OCI-LY7 (cell line): ENCODE measurements at regions not wholly inside any gene's neighbourhood (a gene's known extent, or its start where the extent isn't known, plus 50 kb on each side); places are given as distances from the start of the nearest gene placed in this dataset.

Experiments
- BruUV-seq: library from RNA; stranded (reverse); fragments of 400-500 nt; replicated peaks from 2 replicates; lab custom pipeline; 2021; lab: Mats Ljungman, UMichigan
- CTCF ChIA-PET: fragments of 300-600 bp; sonication (Branson Sonifier 250); formaldehyde crosslinking; loops from one replicate; lab custom pipeline; 2022; ENCODE audit warnings: antibody characterized with exemption; ENCODE audit not compliant: unreplicated experiment; lab: Charles Lee
- POLR2A ChIA-PET: fragments of 300-600 bp; sonication (Branson Sonifier 250); formaldehyde crosslinking; loops from one replicate; lab custom pipeline; 2022; ENCODE audit warnings: antibody characterized with exemption; lab: Charles Lee
- DNase-seq: peaks from one replicate; pipeline ENCODE4 v3.0.0-alpha.2; 2015; ENCODE audit warnings: low spot score
- H2AFZ ChIP-seq: fragments of 200-600 bp; sonication (generic), shearing (Covaris generic); 2 replicates; pipeline ENCODE4 v1.6.1; 2014; ENCODE audit warnings: mild to moderate bottlenecking, antibody characterized with exemption, low read length, moderate library complexity
- H3K27ac ChIP-seq: fragments of 200-600 bp; sonication (generic); 2 replicates; pipeline ENCODE4 v1.5.1; 2014; ENCODE audit warnings: mixed run types, low read depth, mild to moderate bottlenecking, moderate library complexity, low read length, inconsistent platforms; ENCODE audit not compliant: poor library complexity, severe bottlenecking
- H3K36me3 ChIP-seq: fragments of 200-600 bp; sonication (generic); 2 replicates; pipeline ENCODE4 v1.6.1; 2014; ENCODE audit warnings: mild to moderate bottlenecking, antibody characterized with exemption, low read length, moderate library complexity, mixed read lengths; ENCODE audit not compliant: insufficient read depth
- H3K4me1 ChIP-seq: fragments of 200-600 bp; sonication (generic); 2 replicates; pipeline ENCODE4 v1.5.1; 2014; ENCODE audit warnings: mild to moderate bottlenecking, low read length; ENCODE audit not compliant: insufficient read depth, poor library complexity, severe bottlenecking
- H3K4me2 ChIP-seq: fragments of 200-600 bp; sonication (generic); 2 replicates; pipeline ENCODE4 v1.6.1; 2014; ENCODE audit warnings: mild to moderate bottlenecking, low read length
- H3K4me3 ChIP-seq: fragments of 200-600 bp; sonication (generic); 2 replicates; pipeline ENCODE4 v1.5.1; 2014; ENCODE audit warnings: mild to moderate bottlenecking, low read depth, low read length; ENCODE audit not compliant: poor library complexity, severe bottlenecking
- H3K79me2 ChIP-seq: fragments of 200-600 bp; sonication (generic); 2 replicates; pipeline ENCODE4 v1.6.1; 2016; ENCODE audit warnings: low read depth, mild to moderate bottlenecking, low read length, moderate library complexity, mixed read lengths; ENCODE audit not compliant: insufficient read depth
- H3K9me2 ChIP-seq: fragments of 200-600 bp; sonication (generic); 2 replicates; pipeline ENCODE4 v1.6.1; 2016; ENCODE audit warnings: mild to moderate bottlenecking, low read length, mixed read lengths; ENCODE audit not compliant: insufficient read depth
- H3K9me3 ChIP-seq: fragments of 200-600 bp; sonication (generic); 2 replicates; pipeline ENCODE4 v1.6.1; 2014; ENCODE audit warnings: mild to moderate bottlenecking, mixed run types, low read length, mixed read lengths
- H4K20me1 ChIP-seq: fragments of 200-600 bp; sonication (generic); 2 replicates; pipeline ENCODE4 v1.6.1; 2014; ENCODE audit warnings: mild to moderate bottlenecking, antibody characterized with exemption, low read length, moderate library complexity, mixed read lengths; ENCODE audit not compliant: insufficient read depth
- EZH2phosphoT487 ChIP-seq: fragments of 200-600 bp; sonication (generic); IDR thresholded peaks from 2 replicates; pipeline ENCODE4 v1.6.1; 2018; ENCODE audit warnings: low read depth, borderline replicate concordance, mild to moderate bottlenecking, mixed run types, antibody characterized with exemption, low read length, moderate library complexity, mixed read lengths
- intact Hi-C: fragments of 100-400 bp; cut with micrococcal nuclease; formaldehyde crosslinking; loops from one replicate; pipeline ENCODE4 v1.10.0; 2022; ENCODE audit not compliant: unreplicated experiment
- TF ChIP-seq, protein P1 (sequence below): fragments of 200-600 bp; sonication (generic); conservative IDR thresholded peaks from 2 replicates; pipeline ENCODE4 v1.5.1; 2014; ENCODE audit warnings: mild to moderate bottlenecking, antibody characterized with exemption, low read length, moderate library complexity, mixed read lengths

GRCh38 chr4:189113389-189113888, 827.2 kb upstream of the FRG1 start:
- H3K4me1 ChIP-seq: no peaks in the 10 kb centered on the region
- H3K9me3 ChIP-seq: no peaks in the 10 kb centered on the region
- H3K36me3 ChIP-seq: no peaks in the 10 kb centered on the region
- ChIA-PET CTCF (no interaction called here), POLR2A (no interaction called here)
- H2AFZ ChIP-seq: no peak overlapping the region
- BruUV-seq: no TSS peak
- H4K20me1 ChIP-seq: no peaks in the 10 kb centered on the region
- intact Hi-C loops: no loop called here
- no peak overlapping the region for H3K4me3 ChIP-seq
- no peaks in the 10 kb centered on the region for H3K79me2 ChIP-seq
- no peak overlapping the region for H3K4me2 ChIP-seq
- TF ChIP-seq, protein P1, sequence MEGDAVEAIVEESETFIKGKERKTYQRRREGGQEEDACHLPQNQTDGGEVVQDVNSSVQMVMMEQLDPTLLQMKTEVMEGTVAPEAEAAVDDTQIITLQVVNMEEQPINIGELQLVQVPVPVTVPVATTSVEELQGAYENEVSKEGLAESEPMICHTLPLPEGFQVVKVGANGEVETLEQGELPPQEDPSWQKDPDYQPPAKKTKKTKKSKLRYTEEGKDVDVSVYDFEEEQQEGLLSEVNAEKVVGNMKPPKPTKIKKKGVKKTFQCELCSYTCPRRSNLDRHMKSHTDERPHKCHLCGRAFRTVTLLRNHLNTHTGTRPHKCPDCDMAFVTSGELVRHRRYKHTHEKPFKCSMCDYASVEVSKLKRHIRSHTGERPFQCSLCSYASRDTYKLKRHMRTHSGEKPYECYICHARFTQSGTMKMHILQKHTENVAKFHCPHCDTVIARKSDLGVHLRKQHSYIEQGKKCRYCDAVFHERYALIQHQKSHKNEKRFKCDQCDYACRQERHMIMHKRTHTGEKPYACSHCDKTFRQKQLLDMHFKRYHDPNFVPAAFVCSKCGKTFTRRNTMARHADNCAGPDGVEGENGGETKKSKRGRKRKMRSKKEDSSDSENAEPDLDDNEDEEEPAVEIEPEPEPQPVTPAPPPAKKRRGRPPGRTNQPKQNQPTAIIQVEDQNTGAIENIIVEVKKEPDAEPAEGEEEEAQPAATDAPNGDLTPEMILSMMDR: no peak
- TF ChIP-seq EZH2phosphoT487: no peak
- DNase-seq: no peak
- no peaks in the 10 kb centered on the region for H3K9me2 ChIP-seq
- no peak overlapping the region for H3K27ac ChIP-seq

DNA sequence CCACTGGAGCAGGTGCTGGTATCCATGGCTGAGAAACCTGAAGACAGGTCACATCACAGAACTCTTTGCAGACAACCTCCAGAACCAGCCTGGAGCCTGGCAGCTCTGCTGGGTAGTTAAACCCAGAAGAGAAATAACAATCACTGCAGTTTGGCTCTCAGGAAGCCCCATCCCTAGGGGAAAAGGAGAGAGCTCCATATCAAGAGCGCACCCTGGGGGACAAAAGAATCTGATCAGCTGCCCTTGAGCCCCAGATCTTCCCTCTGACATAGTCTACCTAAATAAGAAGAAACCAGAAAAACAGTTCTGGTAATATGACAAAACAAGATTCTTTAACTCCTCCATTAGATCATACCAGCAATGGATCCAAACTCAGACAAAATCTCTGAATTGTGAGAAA, 823.2 kb upstream of the FRG1 start:
- Histone ChIP-seq H2AFZ (no peak overlapping the region), H3K36me3 (no peaks in the 10 kb centered on the region), H3K4me2 (no peak overlapping the region), H4K20me1 (no peaks in the 10 kb centered on the region), H3K9me3 (no peaks in the 10 kb centered on the region), H3K79me2 (no peaks in the 10 kb centered on the region), H3K9me2 (no peaks in the 10 kb centered on the region), H3K27ac (no peak overlapping the region), H3K4me1 (no peaks in the 10 kb centered on the region), H3K4me3 (no peak overlapping the region)
- no peak for DNase-seq
- intact Hi-C loops: no loop called here
- TF ChIP-seq EZH2phosphoT487: no peak
- TF ChIP-seq, protein P1: no peak
- POLR2A ChIA-PET: no interaction called here
- CTCF ChIA-PET: no interaction called here
- BruUV-seq: no TSS peak

GRCh38 chr4:189121336-189121735, 819.3 kb upstream of the FRG1 start:
- Histone ChIP-seq H4K20me1 (no peaks in the 10 kb centered on the region), H3K27ac (no peak overlapping the region), H3K9me2 (no peaks in the 10 kb centered on the region), H3K9me3 (no peaks in the 10 kb centered on the region), H3K79me2 (no peaks in the 10 kb centered on the region), H2AFZ (no peak overlapping the region), H3K4me2 (no peak overlapping the region), H3K4me1 (no peaks in the 10 kb centered on the region), H3K4me3 (no peak overlapping the region), H3K36me3 (no peaks in the 10 kb centered on the region)
- BruUV-seq: no TSS peak
- TF ChIP-seq, protein P1: no peak
- no peak for TF ChIP-seq EZH2phosphoT487
- ChIA-PET POLR2A (no interaction called here), CTCF (no interaction called here)
- intact Hi-C loops: no loop called here
- DNase-seq: no peak
